Activated CD8-positive, alpha-beta T cell treated with anti-CD3 and anti-CD28 coated beads, Interleukin-2, amount 10 ng/mL, durations not matched to agents 7 days and 5 days (primary cell): ENCODE measurements at regions not wholly inside any gene's neighbourhood (a gene's known extent, or its start where the extent isn't known, plus 50 kb on each side); places are given as distances from the start of the nearest gene placed in this dataset.

Experiments used
- ATAC-seq: fragments of 150-1000 bp; cut with Tn5 transposase; one replicate; pipeline ENCODE4 v1.10.0; 2021; ENCODE audit warnings: moderate library complexity
- CTCF ChIA-PET: fragments of 350-600 bp; sonication (Branson Sonifier 250); formaldehyde crosslinking; loops from one replicate; lab custom pipeline; 2021; ENCODE audit warnings: antibody characterized with exemption; lab: Charles Lee
- POLR2A ChIA-PET: fragments of 350-600 bp; sonication (Branson Sonifier 250); formaldehyde crosslinking; loops from one replicate; lab custom pipeline; 2021; ENCODE audit warnings: antibody characterized with exemption; lab: Charles Lee
- DNase-seq: peaks from one replicate; pipeline ENCODE4 v3.0.0-alpha.2; 2020
- H3K27ac Mint-ChIP-seq: one replicate; pipeline ENCODE4 v1.8.0; 2021; ENCODE audit warnings: mild to moderate bottlenecking, mixed read lengths
- H3K27me3 Mint-ChIP-seq: one replicate; pipeline ENCODE4 v1.8.0; 2021; ENCODE audit warnings: low read depth, mixed read lengths
- H3K36me3 Mint-ChIP-seq: one replicate; pipeline ENCODE4 v1.8.0; 2021; ENCODE audit warnings: low read depth, mixed read lengths
- H3K4me1 Mint-ChIP-seq: one replicate; pipeline ENCODE4 v1.8.0; 2021; ENCODE audit warnings: low read depth, mixed read lengths
- H3K4me3 Mint-ChIP-seq: one replicate; pipeline ENCODE4 v1.8.0; 2021; ENCODE audit warnings: mild to moderate bottlenecking, mixed read lengths
- H3K9me3 Mint-ChIP-seq: one replicate; pipeline ENCODE4 v1.8.0; 2022; ENCODE audit warnings: mixed read lengths; ENCODE audit not compliant: insufficient read depth

DNA sequence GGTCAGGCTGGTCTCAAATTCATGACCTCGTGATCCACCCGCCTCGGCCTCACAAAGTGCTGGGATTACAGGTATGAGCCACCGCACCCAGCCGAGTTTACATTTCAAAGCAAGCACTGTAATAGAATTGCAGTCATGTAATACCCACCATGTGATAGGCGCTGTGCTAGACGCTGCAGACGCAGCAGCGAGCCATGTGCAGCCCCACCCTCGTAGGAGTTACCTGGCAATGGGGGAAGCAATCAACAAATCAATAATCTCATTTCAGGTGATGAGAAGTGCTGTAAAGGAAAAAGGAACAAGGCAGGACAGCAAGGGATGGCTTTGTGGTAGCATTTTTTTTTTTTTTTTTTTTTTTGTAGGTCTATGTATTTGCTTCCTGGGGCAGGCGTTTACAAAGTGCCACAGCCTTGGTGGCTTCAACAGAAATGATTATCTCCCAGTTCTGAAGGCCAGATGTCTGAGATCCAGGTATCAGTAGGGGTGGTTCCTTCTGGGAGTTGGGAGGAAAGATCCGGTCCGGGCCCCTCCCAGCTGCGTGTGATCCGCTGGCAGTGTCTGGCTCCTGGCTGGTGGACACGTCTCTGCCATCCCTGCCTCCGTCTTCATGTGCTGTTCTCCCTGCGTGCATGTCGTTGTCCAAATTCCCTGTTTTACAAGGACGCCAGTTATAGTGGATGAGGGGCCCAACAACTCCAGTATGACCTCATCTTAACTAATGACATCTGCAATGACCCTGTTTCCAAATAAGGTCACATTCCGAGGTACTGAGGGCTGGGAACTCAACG, 72.8 kb downstream of the TNFAIP2 start:
- ATAC-seq (no peak), DNase-seq (no peak)
- H3K27me3 Mint-ChIP-seq, result peaks cover 9% of the 10 kb centered on the region
- CTCF ChIA-PET, result no interaction called here
- H3K27ac Mint-ChIP-seq, result no peak overlapping the region
- no peaks in the 10 kb centered on the region for H3K36me3 Mint-ChIP-seq
- POLR2A ChIA-PET, result no interaction called here
- H3K9me3 Mint-ChIP-seq, result no peaks in the 10 kb centered on the region
- no peak overlapping the region for H3K4me3 Mint-ChIP-seq
- H3K4me1 Mint-ChIP-seq, result no peaks in the 10 kb centered on the region

DNA sequence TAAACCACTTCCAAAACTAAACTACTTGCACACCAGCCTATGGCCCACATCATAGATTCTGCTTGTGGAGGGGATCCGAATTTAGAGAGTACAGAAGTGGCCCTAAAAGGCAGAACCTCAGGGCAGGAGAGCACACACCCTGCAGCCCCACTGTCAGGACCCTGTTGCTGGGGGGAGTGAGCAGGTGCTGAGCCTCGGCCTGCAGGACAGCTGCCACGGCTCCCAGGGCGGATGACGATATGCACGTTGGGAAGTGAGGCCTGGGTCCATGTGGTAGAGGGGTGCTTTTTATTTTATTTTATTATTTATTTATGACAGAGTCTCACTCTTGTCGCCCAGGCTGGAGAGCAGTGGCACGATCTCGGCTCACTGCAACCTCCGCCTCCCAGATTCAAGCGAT, 73.5 kb downstream of the TNFAIP2 start:
- Mint-ChIP-seq H3K36me3 (no peaks in the 10 kb centered on the region), H3K27ac (no peak overlapping the region), H3K4me1 (no peaks in the 10 kb centered on the region), H3K27me3 (peaks cover 9% of the 10 kb centered on the region), H3K9me3 (no peaks in the 10 kb centered on the region), H3K4me3 (no peak overlapping the region)
- DNase-seq (no peak), ATAC-seq (no peak)
- ChIA-PET CTCF (no interaction called here), POLR2A (no interaction called here)

DNA sequence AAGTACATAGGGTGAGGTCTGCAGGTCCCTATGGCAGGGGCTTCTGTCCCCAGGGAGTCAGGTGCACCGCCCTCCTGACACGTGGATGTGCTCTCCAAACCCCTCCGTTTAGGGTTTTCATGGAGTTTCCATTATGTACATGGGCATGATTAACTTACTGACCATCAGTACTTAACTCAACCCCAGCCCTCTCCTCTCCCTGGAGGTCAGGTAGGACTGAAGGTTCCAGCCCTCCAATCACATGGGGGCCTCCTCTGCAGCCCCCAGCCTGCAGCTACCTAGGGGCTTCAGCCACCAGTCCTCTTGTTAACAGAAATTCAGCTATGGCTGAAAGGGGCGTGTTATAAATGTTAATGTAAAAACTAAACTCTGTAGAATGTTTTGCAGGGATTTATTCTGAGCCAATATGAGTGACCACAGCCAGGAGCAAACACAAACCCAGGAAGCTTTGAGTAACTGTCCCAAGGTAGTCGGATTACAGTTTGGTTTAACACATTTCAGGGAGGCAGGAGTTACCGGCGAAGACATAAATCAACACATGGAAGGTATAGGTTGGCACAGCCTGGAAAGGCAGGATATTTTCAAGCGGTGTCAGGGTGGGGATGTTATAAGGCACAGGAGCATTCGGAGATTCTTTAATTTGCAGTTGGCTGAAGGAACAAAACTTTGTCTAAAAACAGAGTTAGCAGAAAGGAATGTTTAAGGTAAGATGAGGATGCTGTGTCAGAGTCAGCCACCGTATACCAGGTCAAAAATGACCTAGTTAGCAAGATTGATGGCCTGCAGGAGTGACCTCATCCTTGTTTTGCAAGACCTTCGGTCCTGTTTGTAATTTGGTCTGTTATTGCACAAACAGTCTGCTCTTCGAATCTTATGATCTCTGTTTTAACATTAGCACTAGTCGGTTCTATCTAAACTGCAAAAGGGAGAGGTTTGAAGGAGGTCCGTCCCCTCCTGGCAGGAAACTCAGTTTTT, 75.2 kb downstream of the TNFAIP2 start:
- no peaks in the 10 kb centered on the region for H3K36me3 Mint-ChIP-seq

DNA sequence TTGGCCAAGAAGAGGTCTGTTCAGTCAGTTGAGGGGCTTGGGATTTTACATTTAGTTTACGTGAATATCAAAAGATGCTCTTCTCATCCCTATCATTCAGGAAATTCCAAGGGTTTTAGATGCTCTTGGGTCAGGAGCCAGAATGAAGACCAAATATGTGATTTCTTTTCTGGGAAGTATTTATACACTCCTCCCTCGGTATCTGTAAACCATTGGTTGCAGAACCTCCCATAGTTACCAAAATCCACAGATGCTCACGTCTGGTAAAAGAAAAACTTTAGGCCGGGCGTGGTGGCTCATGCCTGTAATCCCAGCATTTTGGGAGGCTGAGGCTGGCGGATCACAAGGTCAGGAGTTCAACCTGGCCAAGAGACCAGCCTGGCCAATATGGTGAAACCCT, 75.9 kb downstream of the TNFAIP2 start:
- DNase-seq, result no peak
- ChIA-PET CTCF (no interaction called here), POLR2A (no interaction called here)
- Mint-ChIP-seq H3K36me3 (no peaks in the 10 kb centered on the region), H3K27ac (no peak overlapping the region), H3K4me3 (no peak overlapping the region), H3K4me1 (no peaks in the 10 kb centered on the region), H3K27me3 (peaks cover 2% of the 10 kb centered on the region), H3K9me3 (peaks cover 8% of the 10 kb centered on the region)
- ATAC-seq, result no peak

More for the DNA sequence above, 75.2 kb downstream of the TNFAIP2 start:
- ChIA-PET CTCF (no interaction called here), POLR2A (no interaction called here)
- Mint-ChIP-seq H3K27me3 (peaks cover 2% of the 10 kb centered on the region), H3K4me3 (no peak overlapping the region), H3K9me3 (peaks cover under 1% of the 10 kb centered on the region), H3K27ac (no peak overlapping the region), H3K4me1 (no peaks in the 10 kb centered on the region)
- no peak for ATAC-seq
- no peak for DNase-seq

DNA sequence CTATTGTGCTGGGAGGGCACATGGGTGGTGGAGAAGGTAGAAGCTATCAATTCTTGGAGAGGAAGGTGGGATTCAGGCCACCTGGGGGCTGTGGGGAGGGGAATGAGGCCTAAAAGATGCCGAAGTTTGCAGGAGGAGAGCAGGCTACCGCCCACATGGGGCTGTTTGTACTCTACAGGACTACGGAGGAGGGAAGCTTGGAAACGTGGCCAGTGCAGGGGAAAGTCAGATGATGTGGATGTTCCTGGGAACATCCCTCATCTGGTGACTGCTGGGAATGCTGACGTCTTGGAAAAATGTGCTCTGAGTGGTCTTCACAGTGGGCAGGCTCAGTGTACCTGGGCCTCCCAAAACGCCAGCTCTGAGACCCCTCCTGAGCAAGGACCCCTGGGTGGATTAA, 78.5 kb downstream of the TNFAIP2 start:
- ATAC-seq (no peak), DNase-seq (no peak)
- peaks cover 2% of the 10 kb centered on the region for H3K27me3 Mint-ChIP-seq
- H3K27ac Mint-ChIP-seq, result no peak overlapping the region
- peaks cover 2% of the 10 kb centered on the region for H3K36me3 Mint-ChIP-seq
- no peak overlapping the region for H3K4me3 Mint-ChIP-seq
- ChIA-PET POLR2A (no interaction called here), CTCF (no interaction called here)
- no peaks in the 10 kb centered on the region for H3K4me1 Mint-ChIP-seq
- H3K9me3 Mint-ChIP-seq, result peaks cover 17% of the 10 kb centered on the region

DNA sequence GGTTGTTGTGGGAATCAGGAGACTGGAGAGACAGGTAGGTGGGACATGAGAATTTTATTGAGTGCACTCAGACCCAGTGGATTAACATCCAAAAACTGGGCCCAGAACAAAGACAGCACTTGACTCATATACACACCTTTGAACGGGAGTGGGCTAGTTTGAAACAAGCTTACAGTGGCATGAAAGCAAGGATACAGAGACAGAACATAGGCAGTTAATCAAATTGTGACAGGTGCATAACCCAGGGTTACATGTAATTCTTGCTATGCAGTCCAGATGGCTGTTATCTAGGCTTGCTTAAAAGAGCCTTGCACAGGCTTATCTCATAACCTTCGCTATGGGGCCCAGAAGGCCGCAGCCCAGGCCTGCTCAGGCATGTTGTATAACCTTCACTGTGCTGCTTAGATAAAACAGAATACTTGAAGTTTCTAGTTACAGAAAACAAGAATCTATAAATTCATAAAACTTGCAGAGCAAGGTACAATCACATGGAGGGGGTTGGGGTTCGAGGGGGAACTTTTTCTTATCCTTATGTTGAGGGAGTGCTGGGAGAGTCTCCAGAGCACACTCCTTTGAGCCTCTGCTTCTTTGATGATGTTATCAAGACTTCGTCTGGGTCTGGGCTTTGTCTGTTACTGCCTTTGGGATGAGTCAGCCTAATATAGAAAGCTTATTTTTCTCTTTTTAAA, 81.7 kb downstream of the TNFAIP2 start:
- ATAC-seq, result no peak
- H3K36me3 Mint-ChIP-seq, result peaks cover 6% of the 10 kb centered on the region
- peaks cover 20% of the 10 kb centered on the region for H3K9me3 Mint-ChIP-seq
- peaks cover 13% of the 10 kb centered on the region for H3K27me3 Mint-ChIP-seq
- H3K4me3 Mint-ChIP-seq, result no peak overlapping the region
- H3K27ac Mint-ChIP-seq, result no peak overlapping the region
- ChIA-PET POLR2A (no interaction called here), CTCF (interaction anchor here (1.2 kb wide), 1 partner anchor 100 kb away, joined by 4 read pairs; no protein-coding TSS in a partner anchor)
- DNase-seq, result no peak
- H3K4me1 Mint-ChIP-seq, result no peaks in the 10 kb centered on the region

DNA sequence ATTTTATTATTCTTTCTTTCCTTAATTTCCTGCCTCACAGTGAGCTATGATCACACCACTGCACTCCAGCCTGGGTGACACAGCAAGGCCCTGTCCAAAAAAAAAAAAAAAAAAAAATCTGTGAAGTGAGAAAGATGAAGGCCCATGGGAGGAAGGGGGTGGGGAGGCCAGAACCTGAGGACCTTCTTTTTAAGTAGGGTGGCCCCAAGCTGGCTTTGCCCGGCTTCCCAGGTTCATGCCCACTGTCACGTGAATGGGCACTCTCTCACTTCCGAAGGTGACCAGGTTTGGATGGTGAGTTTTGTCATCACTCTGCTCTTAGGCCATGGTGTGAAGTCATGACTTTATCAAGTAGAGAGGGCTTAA, 82.3 kb downstream of the TNFAIP2 start:
- no peak for DNase-seq
- ChIA-PET CTCF (no interaction called here), POLR2A (no interaction called here)
- Mint-ChIP-seq H3K36me3 (peaks cover 6% of the 10 kb centered on the region), H3K27ac (no peak overlapping the region), H3K4me1 (no peaks in the 10 kb centered on the region), H3K9me3 (peaks cover 20% of the 10 kb centered on the region), H3K4me3 (no peak overlapping the region), H3K27me3 (peaks cover 13% of the 10 kb centered on the region)
- no peak for ATAC-seq

DNA sequence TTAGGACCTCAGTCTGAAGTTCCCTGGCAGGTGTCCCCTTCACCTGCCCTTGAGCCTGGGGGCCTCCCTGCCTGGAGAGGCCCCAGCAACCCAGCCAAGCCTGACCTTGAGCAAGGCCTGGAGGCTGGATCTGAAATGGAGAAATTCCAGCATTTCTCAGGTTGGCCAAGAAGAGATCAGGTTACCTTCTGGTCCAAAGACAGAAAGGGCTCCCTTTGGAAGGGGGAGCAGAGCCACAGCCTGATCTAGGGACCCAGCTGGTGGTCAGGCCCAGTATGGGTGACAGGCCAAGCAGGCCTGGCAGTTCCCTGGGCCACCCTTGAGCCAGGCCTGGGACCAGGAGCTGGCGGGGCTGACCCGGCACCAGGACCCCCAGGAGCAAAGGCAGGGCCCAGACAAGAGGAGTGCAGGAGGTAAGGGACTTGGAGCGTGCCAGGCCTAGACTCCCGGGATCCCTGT, 82.8 kb downstream of the TNFAIP2 start:
- DNase-seq (no peak), ATAC-seq (no peak)
- Mint-ChIP-seq H3K4me1 (no peaks in the 10 kb centered on the region), H3K9me3 (peaks cover 20% of the 10 kb centered on the region), H3K27me3 (peaks cover 13% of the 10 kb centered on the region), H3K36me3 (peaks cover 6% of the 10 kb centered on the region), H3K4me3 (no peak overlapping the region), H3K27ac (no peak overlapping the region)
- ChIA-PET POLR2A (no interaction called here), CTCF (no interaction called here)

DNA sequence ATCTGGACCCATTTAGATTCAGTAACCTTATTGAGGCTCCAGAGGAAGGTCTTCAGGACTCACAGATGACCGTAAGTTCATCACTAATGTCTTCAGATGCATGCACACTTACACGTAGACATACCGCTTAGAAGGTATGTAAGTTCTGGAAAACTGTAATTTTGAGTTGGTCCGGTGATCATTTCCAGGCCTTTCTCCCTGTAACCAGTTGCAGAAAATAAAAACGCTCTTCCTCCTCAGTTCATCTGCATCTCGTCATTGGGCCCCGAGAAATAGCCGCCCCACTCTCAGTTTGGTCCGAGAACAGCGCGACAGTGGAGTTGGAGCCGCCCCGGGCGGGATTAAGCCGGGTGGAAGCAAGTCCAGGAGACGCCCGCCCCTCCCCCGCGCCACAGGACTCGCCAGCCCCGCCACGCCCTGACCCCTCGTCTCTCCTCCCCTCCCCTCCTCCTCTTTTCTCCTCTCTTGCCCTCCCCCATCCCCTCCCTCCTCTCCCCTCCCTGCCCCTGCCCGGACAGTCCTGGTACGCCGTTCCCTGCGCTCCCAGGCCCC, 83.7 kb downstream of the TNFAIP2 start:
- Mint-ChIP-seq H3K9me3 (peaks cover 20% of the 10 kb centered on the region), H3K4me3 (no peak overlapping the region), H3K4me1 (no peaks in the 10 kb centered on the region), H3K27ac (no peak overlapping the region), H3K36me3 (peaks cover 6% of the 10 kb centered on the region), H3K27me3 (peaks cover 14% of the 10 kb centered on the region)
- CTCF ChIA-PET, result no interaction called here
- no peak for DNase-seq
- ATAC-seq, result no peak
- POLR2A ChIA-PET, result no interaction called here

DNA sequence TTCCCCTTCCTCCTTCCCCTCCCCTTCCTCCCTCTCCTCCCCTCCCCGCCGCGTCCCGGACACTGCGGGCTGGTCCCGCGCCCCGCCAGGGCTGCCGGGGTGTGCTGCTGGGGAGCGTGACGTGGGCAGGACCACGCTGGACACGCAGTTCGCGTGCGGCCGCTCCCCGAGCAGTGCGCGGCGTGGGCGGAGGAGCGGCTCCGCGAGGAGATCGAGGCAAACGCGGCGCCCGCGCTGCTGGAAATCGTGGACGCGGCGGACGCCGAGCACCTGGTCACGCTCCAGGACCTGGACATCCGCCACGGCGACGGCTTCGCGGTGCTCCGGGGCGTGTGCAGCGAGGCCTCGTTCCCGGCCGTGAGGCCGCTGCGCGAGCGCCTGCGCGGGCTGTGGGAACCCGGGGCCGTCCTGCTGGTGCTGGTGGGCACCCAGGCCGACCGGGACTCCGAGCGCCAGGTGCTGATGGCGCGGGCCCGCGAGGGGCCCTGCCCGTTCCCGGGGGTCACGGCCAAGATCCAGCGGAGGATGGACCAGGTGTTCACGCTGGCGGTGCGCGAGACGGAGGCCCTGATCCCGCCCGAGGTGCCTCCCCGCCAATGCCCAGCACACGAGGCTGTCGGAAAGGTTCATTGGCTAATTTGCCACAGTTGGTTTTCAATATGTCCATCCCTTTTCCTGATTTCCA, 84.3 kb downstream of the TNFAIP2 start:
- Mint-ChIP-seq H3K4me3 (no peak overlapping the region), H3K36me3 (peaks cover 6% of the 10 kb centered on the region), H3K27ac (no peak overlapping the region), H3K4me1 (no peaks in the 10 kb centered on the region), H3K9me3 (peaks cover 20% of the 10 kb centered on the region), H3K27me3 (peaks cover 20% of the 10 kb centered on the region)
- POLR2A ChIA-PET, result no interaction called here
- ATAC-seq, result no peak
- DNase-seq, result no peak
- CTCF ChIA-PET, result no interaction called here

DNA sequence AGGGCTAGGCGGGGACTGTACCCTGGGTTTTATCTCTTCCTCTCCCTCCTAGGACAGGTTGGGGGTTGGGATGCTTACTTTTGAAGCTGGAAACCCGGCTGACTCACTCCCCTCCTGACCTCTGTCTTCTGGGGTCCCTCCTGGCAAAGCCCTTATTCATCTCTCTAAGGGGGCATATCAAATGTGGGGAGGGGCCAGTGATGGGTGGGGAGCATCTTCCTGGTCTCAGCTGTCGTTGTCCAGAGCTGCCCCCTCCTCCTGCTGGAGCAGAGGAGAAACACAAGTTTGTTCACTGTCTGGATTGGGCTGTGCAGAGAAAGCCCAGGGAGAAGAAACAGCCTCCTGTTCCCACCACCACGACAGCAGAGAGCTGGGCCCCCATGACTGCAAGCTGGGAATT, 85.8 kb downstream of the TNFAIP2 start:
- no peak overlapping the region for H3K4me3 Mint-ChIP-seq
- H3K27me3 Mint-ChIP-seq, result peaks cover 23% of the 10 kb centered on the region
- ATAC-seq (no peak), DNase-seq (no peak)
- CTCF ChIA-PET, result interaction anchor here (0.6 to 1.0 kb wide), 2 partner anchors 104 to 1644 kb away, joined by 3 read pairs; no protein-coding TSS in a partner anchor
- POLR2A ChIA-PET, result no interaction called here
- peaks cover 12% of the 10 kb centered on the region for H3K9me3 Mint-ChIP-seq
- H3K36me3 Mint-ChIP-seq, result peaks cover 6% of the 10 kb centered on the region
- H3K27ac Mint-ChIP-seq, result no peak overlapping the region
- no peaks in the 10 kb centered on the region for H3K4me1 Mint-ChIP-seq
